GM23338 (cell line): ENCODE measurements at regions not wholly inside any gene's neighbourhood (a gene's known extent, or its start where the extent isn't known, plus 50 kb on each side); places are given as distances from the start of the nearest gene placed in this dataset.
"Not testable (repeated sequence)": the region's sequence is repeated elsewhere in the genome, so short reads cannot be mapped to it uniquely, and the experiment has no call there.

Experiments used
- CREB1 ChIP-seq: fragments of 250-450 bp; sonication (Bioruptor Pico); IDR thresholded peaks from 2 replicates; pipeline ENCODE4 v1.5.0; 2020; ENCODE audit warnings: low read depth, mild to moderate bottlenecking, moderate library complexity
- CTCF ChIP-seq, 2 experiments: fragments of 200-600 bp in 1 of 2; sonication (generic) in 1 of 2; conservative IDR thresholded peaks; 2 replicates each; pipeline versions ENCODE4 v1.5.1 to v1.6.1; 2016 to 2017; ENCODE audit warnings: antibody characterized with exemption in 2 of 2, low read depth in 2 of 2, mild to moderate bottlenecking in 2 of 2, moderate library complexity in 1 of 2
- EZH2 ChIP-seq: fragments of 200-600 bp; sonication (generic); IDR thresholded peaks from one replicate; pipeline ENCODE4 v1.8.0; 2017; ENCODE audit warnings: antibody characterized with exemption, mild to moderate bottlenecking, low read depth; ENCODE audit not compliant: unreplicated experiment
- EZH2phosphoT487 ChIP-seq: fragments of 200-600 bp; sonication (generic); IDR thresholded peaks from one replicate; pipeline ENCODE4 v1.8.1; 2018; ENCODE audit warnings: antibody characterized with exemption; ENCODE audit not compliant: unreplicated experiment
- POLR2AphosphoS5 ChIP-seq: IDR thresholded peaks from 2 replicates; pipeline ENCODE4 v1.6.1; 2016; ENCODE audit warnings: antibody characterized with exemption, low read depth
- REST ChIP-seq: IDR thresholded peaks from one replicate; pipeline ENCODE4 v1.6.1; 2018; ENCODE audit warnings: antibody characterized with exemption; ENCODE audit not compliant: unreplicated experiment
- ZNF114 ChIP-seq: fragments of 250-450 bp; sonication (Bioruptor Pico); IDR thresholded peaks from 2 replicates; pipeline ENCODE4 v1.5.0; 2020; ENCODE audit warnings: mild to moderate bottlenecking, moderate library complexity

- TF ChIP-seq CTCF (conservative IDR thresholded peaks at IDR 0.05; ENCODE audit: low read depth in 2 of 2); CREB1 (CRISPR knock-in tag); EZH2; REST; POLR2AphosphoS5; EZH2phosphoT487; ZNF114 (CRISPR knock-in tag): not testable (repeated sequence)
Observed at GRCh38 chrX:137122651-137123050, 88.9 kb upstream of the GPR101 start.
